Upper lobe of right lung (tissue), 1 donor: ENCODE measurements at regions not wholly inside any gene's neighbourhood (a gene's known extent, or its start where the extent isn't known, plus 50 kb on each side); places are given as distances from the start of the nearest gene placed in this dataset.
A peak's percentile ranks its signal among the peaks of the same experiment; 100 is the strongest.

Experiments
- ATAC-seq: fragments of 200-7000 bp; cut with Tn5 transposase; one replicate; pipeline ENCODE4 v1.9.1; 2020; ENCODE audit warnings: mild to moderate bottlenecking, moderate library complexity
- DNase-seq: peaks from one replicate; pipeline ENCODE4 v3.0.0-alpha.2; 2020
- H3K27ac ChIP-seq: fragments of 200-600 bp; one replicate; pipeline ENCODE4 v1.8.0; 2022
- H3K27me3 ChIP-seq: fragments of 200-600 bp; one replicate; pipeline ENCODE4 v1.8.0; 2022; ENCODE audit warnings: mild to moderate bottlenecking
- H3K36me3 ChIP-seq: fragments of 200-600 bp; one replicate; pipeline ENCODE4 v1.8.0; 2022
- H3K4me1 ChIP-seq: fragments of 200-600 bp; one replicate; pipeline ENCODE4 v1.8.0; 2022
- H3K4me3 ChIP-seq: fragments of 200-600 bp; one replicate; pipeline ENCODE4 v1.8.0; 2022; ENCODE audit warnings: mild to moderate bottlenecking
- H3K9me3 ChIP-seq: fragments of 200-600 bp; one replicate; pipeline ENCODE4 v1.8.0; 2022
- intact Hi-C: fragments of 100-400 bp; cut with DNase I; formaldehyde crosslinking; loops from one replicate; pipeline ENCODE4 v1.11.0; 2022
- TF ChIP-seq, protein P1 (sequence below): fragments of 200-600 bp; IDR thresholded peaks from one replicate; pipeline ENCODE4 v1.8.0; 2022; ENCODE audit warnings: antibody characterized with exemption
- donor health status: DM: no; HTN: yes; CAD: no; lungs with severe emphysema.

DNA sequence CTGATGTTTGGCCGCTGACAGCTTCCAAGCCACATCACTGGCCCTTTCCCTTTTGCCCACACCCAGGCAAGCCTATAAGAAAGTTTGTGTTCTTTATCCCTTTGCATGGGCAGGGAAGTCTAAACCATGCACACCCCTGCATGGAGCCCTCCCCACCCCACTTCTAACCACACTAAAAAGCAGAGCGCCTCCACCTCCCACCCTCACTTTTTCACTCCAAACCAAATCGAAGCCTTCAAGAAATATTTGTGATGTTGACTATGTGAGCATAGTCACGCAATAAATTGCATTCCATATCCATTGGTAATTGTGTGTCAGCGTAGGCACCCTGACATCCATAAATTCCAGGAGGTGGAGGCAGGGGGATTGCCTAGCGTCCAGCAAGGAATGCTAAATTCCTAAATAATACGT is 104.4 kb upstream of the LSM14A start:
- Histone ChIP-seq H3K27me3 (peaks cover 9% of the 10 kb centered on the region), H3K27ac (no peak overlapping the region), H3K9me3 (no peaks in the 10 kb centered on the region), H3K36me3 (no peaks in the 10 kb centered on the region), H3K4me1 (no peaks in the 10 kb centered on the region), H3K4me3 (no peak overlapping the region)
- TF ChIP-seq, protein P1, sequence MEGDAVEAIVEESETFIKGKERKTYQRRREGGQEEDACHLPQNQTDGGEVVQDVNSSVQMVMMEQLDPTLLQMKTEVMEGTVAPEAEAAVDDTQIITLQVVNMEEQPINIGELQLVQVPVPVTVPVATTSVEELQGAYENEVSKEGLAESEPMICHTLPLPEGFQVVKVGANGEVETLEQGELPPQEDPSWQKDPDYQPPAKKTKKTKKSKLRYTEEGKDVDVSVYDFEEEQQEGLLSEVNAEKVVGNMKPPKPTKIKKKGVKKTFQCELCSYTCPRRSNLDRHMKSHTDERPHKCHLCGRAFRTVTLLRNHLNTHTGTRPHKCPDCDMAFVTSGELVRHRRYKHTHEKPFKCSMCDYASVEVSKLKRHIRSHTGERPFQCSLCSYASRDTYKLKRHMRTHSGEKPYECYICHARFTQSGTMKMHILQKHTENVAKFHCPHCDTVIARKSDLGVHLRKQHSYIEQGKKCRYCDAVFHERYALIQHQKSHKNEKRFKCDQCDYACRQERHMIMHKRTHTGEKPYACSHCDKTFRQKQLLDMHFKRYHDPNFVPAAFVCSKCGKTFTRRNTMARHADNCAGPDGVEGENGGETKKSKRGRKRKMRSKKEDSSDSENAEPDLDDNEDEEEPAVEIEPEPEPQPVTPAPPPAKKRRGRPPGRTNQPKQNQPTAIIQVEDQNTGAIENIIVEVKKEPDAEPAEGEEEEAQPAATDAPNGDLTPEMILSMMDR: no peak
- DNase-seq (no peak), ATAC-seq (no peak)
- intact Hi-C loops: no loop called here

- intact Hi-C loops: no loop called here
- DNase-seq (no peak), ATAC-seq (no peak)
- H3K27me3 ChIP-seq: peaks cover 6% of the 10 kb centered on the region
- no peak overlapping the region for H3K27ac ChIP-seq
- H3K9me3 ChIP-seq: no peaks in the 10 kb centered on the region
- H3K36me3 ChIP-seq: no peaks in the 10 kb centered on the region
- H3K4me3 ChIP-seq: no peak overlapping the region
- TF ChIP-seq, protein P1: no peak
- H3K4me1 ChIP-seq: no peaks in the 10 kb centered on the region
Observed at GRCh38 chr19:34075661-34076091, 96.6 kb upstream of the LSM14A start.

GRCh38 chr19:34082289-34083077 is 89.8 kb upstream of the LSM14A start:
- Histone ChIP-seq H3K4me3 (no peak overlapping the region), H3K4me1 (no peaks in the 10 kb centered on the region), H3K9me3 (no peaks in the 10 kb centered on the region), H3K27ac (no peak overlapping the region), H3K27me3 (no peaks in the 10 kb centered on the region), H3K36me3 (no peaks in the 10 kb centered on the region)
- TF ChIP-seq, protein P1: no peak
- DNase-seq: no peak
- intact Hi-C loops: no loop called here
- ATAC-seq: no peak

DNA sequence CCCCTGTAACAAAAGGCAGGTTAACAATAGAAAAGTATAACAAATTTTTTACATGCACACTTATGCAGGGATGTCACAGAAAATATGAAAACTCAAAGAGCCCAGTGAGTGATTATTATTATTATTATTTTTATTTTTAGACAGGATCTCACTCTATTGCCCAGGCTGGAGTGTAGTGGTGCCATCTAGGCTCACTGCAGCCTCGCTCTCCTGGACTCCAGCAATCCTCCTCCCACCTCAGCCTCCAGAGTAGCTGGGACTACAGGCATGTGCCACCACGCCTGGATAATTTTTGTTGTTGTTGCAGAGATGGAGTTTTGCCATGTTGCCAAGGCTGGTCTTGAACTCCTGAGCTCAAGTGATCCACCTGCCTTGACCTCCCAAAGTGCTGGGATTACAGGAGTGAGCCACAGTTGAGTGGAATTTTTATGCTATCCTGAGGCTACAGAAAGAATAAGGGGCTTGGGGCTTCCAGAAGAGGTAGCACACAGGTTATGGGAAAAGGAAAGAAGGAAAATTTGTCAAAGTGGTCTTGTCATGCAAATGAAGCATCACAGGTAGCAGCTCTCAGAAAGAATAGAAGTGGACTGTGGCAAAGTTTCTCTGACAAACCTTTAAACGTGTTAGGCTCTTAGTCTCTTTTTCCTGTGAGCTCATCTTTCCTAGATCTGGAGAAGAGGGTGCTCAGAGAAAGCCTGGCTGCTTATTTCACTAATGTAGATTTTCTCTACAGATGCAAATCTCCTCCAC is 87.7 kb upstream of the LSM14A start:
- Histone ChIP-seq H3K4me1 (no peaks in the 10 kb centered on the region), H3K36me3 (no peaks in the 10 kb centered on the region), H3K27ac (no peak overlapping the region), H3K4me3 (no peak overlapping the region), H3K9me3 (no peaks in the 10 kb centered on the region), H3K27me3 (no peaks in the 10 kb centered on the region)
- ATAC-seq (no peak), DNase-seq (no peak)
- intact Hi-C loops: no loop called here
- TF ChIP-seq, protein P1: no peak

GRCh38 chr19:34085336-34085735 is 87.0 kb upstream of the LSM14A start:
- intact Hi-C loops: no loop called here

More at GRCh38 chr19:34085336-34085735, 87.0 kb upstream of the LSM14A start:
- Histone ChIP-seq H3K36me3 (no peaks in the 10 kb centered on the region), H3K4me1 (no peaks in the 10 kb centered on the region), H3K27me3 (no peaks in the 10 kb centered on the region), H3K9me3 (no peaks in the 10 kb centered on the region), H3K27ac (peak overlapping the region; percentile 47), H3K4me3 (no peak overlapping the region)
- DNase-seq: no peak
- no peak for ATAC-seq
- TF ChIP-seq, protein P1: no peak
